ENCODE measurements at regions not wholly inside any gene's neighbourhood (a gene's known extent, or its start where the extent isn't known, plus 50 kb on each side); places are given as distances from the start of the nearest gene placed in this dataset.

GRCh38 chr2:241948299-241948897 is 78.9 kb downstream of the RTP5 start:
- Histone ChIP-seq H3K4me3 (no peak overlapping the region), H3K27me3 (ENCODE audit: control insufficient read depth in 3 of 3, insufficient read depth in 3 of 3, low read length in 2 of 3) (no peaks in the 10 kb centered on the region), H3K4me1 (ENCODE audit: control insufficient read depth in 5 of 5, insufficient read depth in 5 of 5, low read length in 5 of 5) (peaks cover 0 to 5% (median 3%) of the 10 kb centered on the region in 5 donors), H3K9me3 (ENCODE audit: control insufficient read depth in 4 of 4, insufficient read depth in 3 of 4, low read length in 3 of 4) (peaks cover 0 to 5% (median 0%) of the 10 kb centered on the region in 4 donors), H3K36me3 (ENCODE audit: control insufficient read depth in 4 of 4, insufficient read depth in 4 of 4, low read length in 4 of 4) (no peaks in the 10 kb centered on the region), H3K9ac (ENCODE audit: insufficient read depth in 1 of 2, low read length in 2 of 2) (no peak overlapping the region), H3K27ac (ENCODE audit: low read depth in 1 of 2, low read length in 1 of 2) (no peak overlapping the region)
- no peak for DNase-seq
- WGBS, 2 donors: 73 to 90% methylated on average over 8 of the region's 8 CpGs
- TF ChIP-seq CTCF (IDR thresholded peaks at IDR 0.05; ENCODE audit: control extremely low read depth, extremely low read depth): no peak
- ATAC-seq (ENCODE audit: insufficient read depth, low FRiP score): no peak

GRCh38 chr2:241948901-241949735 is 79.6 kb downstream of the RTP5 start:
- Histone ChIP-seq H3K27me3 (ENCODE audit: control insufficient read depth in 3 of 3, insufficient read depth in 3 of 3, low read length in 2 of 3) (no peaks in the 10 kb centered on the region), H3K9me3 (ENCODE audit: control insufficient read depth in 4 of 4, insufficient read depth in 3 of 4, low read length in 3 of 4) (peaks cover 0 to 5% (median 0%) of the 10 kb centered on the region in 4 donors), H3K9ac (ENCODE audit: insufficient read depth in 1 of 2, low read length in 2 of 2) (no peak overlapping the region), H3K27ac (ENCODE audit: low read depth in 1 of 2, low read length in 1 of 2) (no peak overlapping the region), H3K4me3 (no peak overlapping the region), H3K36me3 (ENCODE audit: control insufficient read depth in 4 of 4, insufficient read depth in 4 of 4, low read length in 4 of 4) (no peaks in the 10 kb centered on the region), H3K4me1 (ENCODE audit: control insufficient read depth in 5 of 5, insufficient read depth in 5 of 5, low read length in 5 of 5) (peaks cover 0 to 5% (median 3%) of the 10 kb centered on the region in 5 donors)
- no peak for DNase-seq
- ATAC-seq (ENCODE audit: insufficient read depth, low FRiP score): no peak
- 84 to 86% methylated on average over 29 to 31 of the region's 31 CpGs for WGBS, 2 donors
- no peak for TF ChIP-seq CTCF (IDR thresholded peaks at IDR 0.05; ENCODE audit: control extremely low read depth, extremely low read depth)

- no peak overlapping the region for H3K4me3 ChIP-seq
- peaks cover 0 to 5% (median 3%) of the 10 kb centered on the region in 5 donors for H3K4me1 ChIP-seq (ENCODE audit: control insufficient read depth in 5 of 5, insufficient read depth in 5 of 5, low read length in 5 of 5)
- H3K27me3 ChIP-seq (ENCODE audit: control insufficient read depth in 3 of 3, insufficient read depth in 3 of 3, low read length in 2 of 3): no peaks in the 10 kb centered on the region
- no peak overlapping the region for H3K9ac ChIP-seq (ENCODE audit: insufficient read depth in 1 of 2, low read length in 2 of 2)
- ATAC-seq (ENCODE audit: insufficient read depth, low FRiP score) (no peak), DNase-seq (no peak)
- peaks cover 0 to 5% (median 0%) of the 10 kb centered on the region in 4 donors for H3K9me3 ChIP-seq (ENCODE audit: control insufficient read depth in 4 of 4, insufficient read depth in 3 of 4, low read length in 3 of 4)
- no peak for TF ChIP-seq CTCF (IDR thresholded peaks at IDR 0.05; ENCODE audit: control extremely low read depth, extremely low read depth)
- no peak overlapping the region for H3K27ac ChIP-seq (ENCODE audit: low read depth in 1 of 2, low read length in 1 of 2)
- no peaks in the 10 kb centered on the region for H3K36me3 ChIP-seq (ENCODE audit: control insufficient read depth in 4 of 4, insufficient read depth in 4 of 4, low read length in 4 of 4)
- WGBS, 2 donors: 83 to 90% methylated on average over 18 of the region's 18 CpGs
These were observed 80.3 kb downstream of the RTP5 start for GRCh38 chr2:241949736-241950412.

All from lung (tissue), 11 donors.